RCC 7860 (cell line): ENCODE measurements at regions not wholly inside any gene's neighbourhood (a gene's known extent, or its start where the extent isn't known, plus 50 kb on each side); places are given as distances from the start of the nearest gene placed in this dataset.
A peak's percentile ranks its signal among the peaks of the same experiment; 100 is the strongest.
"Not testable (repeated sequence)": the region's sequence is repeated elsewhere in the genome, so short reads cannot be mapped to it uniquely, and the experiment has no call there.

Experiments
- DNase-seq: peaks from one replicate; pipeline ENCODE4 v3.0.0-alpha.2; 2015; ENCODE audit warnings: low spot score
- FAIRE-seq: peaks from 2 replicates; lab custom pipeline; 2012; peaks lifted over from hg19 to GRCh38; lab: Jason Lieb, UNC

DNA sequence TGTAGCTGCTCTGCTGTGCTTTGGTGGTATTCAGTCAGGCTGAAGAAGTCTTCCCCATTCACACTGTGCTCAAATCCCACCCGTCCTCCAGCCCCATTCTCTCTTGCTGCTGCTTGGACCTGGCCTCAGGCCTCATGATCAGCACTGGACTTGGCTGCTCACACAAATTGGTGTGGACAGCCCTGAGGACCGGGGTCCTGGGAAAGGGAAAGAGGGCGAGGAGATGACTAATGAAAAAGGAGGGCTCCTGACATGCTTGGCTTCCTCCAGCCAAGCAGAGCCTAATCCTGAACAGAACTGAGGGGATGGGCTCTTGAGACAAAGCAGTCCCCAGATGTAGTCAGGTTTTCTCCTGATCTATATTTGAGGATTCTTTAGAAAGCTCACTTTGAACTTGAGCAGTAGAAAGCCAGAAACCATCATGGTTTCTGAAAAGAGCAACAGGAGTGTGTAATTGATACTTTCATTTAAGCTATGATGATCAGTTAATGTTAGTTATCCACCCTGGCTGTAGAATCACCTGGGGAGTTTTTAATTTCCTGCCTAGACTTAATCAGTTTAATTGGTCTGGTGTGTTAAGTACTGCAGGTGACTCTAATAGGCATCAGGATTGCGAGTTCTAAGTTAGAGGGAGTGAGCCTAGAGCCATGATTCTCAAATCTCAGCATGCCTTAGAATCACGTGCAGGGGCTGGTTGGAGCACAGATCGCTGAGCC is 79.4 kb upstream of the THBS1 start:
- DNase-seq (peak; percentile 18), FAIRE-seq (peak; percentile 21)

DNA sequence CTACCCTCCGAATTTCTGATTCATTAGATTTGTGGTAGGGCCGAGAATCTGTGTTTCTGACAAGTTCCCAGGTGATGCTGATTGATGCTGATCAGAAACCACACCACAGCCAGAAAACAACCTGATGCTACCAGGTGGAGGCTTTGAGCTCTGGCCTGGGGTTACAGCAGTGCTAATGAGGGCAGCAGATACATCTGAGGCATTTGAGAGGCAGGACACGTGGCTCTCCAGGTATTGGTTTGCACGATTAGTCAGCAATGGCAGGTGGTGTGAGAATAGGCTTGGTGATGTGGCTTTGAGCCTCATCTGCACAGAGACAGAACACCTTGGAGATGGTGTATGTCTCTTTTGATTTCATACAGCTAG is 78.8 kb upstream of the THBS1 start:
- FAIRE-seq (no peak), DNase-seq (no peak)

DNA sequence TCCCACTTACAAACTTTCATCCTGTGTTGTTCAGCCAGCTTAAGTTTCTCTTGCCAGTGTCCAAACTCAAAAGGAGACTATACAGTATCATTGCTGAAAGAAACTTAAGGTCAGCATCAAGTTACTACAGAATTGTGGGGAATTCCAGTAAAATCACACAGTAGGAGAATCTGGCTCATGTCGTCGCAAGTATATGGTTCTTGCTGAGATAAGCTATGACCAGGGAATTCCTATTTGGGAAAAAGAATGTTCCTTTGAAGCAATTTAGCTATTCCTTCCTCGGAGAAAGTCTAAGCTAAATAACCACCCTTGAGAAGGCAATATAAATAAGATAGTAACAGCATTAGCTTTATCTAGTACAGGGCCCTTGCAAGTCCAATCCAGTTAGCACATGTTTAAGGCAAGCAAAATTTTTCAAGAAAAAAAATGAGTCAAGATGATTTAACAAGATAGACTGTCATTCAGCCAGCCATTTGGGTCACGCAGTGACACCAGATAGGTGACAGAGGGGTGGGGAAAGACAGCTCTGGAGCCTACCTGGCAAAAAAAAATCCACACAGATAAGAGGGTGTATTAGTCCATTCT is 78.2 kb upstream of the THBS1 start:
- DNase-seq, result no peak
- no peak for FAIRE-seq

DNA sequence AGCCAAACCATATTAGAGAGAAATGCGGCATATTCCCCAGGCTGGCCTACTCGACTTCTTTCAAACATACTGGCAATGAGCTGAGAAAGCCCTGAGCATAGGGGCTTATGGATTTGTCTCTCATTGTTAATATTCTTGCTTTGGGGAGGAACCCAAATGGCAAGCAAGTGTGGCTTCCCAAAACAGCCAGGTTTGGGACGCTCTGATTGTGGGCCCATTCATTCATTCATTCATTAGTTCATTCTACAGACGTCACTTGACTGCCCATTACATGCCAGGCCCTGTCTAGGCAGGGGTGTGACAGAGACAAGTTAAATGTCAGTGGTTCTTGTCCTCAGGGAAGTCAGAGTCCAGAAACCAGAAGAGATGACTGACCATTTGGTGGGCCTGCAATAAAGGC is 77.4 kb upstream of the THBS1 start:
- DNase-seq (no peak), FAIRE-seq (no peak)

DNA sequence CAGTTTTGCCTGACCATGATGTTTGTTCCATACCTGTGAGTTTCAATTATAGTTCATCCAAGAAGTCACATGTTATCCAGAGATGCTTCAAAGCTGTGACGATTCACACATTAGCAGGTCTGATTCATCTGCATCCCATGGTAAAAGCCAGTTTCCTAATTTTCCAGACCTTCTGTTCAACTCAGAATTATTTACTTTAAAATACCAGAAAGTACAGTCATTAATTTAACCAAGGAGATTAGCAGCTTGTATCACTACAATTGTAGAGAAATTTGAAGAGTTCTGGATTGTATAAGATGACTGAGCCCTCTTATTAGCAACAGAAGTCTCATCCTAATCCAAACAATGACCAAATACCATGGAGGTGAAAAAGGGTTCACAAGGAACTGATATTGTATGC is 76.1 kb upstream of the THBS1 start:
- DNase-seq (peak; percentile 24), FAIRE-seq (no peak)

DNA sequence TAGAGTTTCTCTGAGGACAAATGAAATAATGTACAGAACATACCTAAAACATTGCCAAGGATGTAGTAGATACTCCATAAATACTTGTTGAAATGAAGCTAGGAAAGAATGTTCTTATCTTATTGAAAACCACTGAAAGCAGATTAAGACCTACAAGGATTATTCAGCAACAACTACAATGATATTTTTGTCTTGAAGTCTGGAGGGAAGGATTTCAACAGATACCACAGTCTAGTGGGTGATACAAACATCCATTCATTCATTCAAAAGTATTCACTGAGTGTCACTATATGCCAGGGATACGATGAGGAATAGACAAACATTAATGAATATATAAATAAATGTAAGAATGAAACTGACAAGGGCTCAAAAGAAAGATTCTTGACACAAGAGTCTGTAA is 74.7 kb upstream of the THBS1 start:
- FAIRE-seq (no peak), DNase-seq (no peak)

DNA sequence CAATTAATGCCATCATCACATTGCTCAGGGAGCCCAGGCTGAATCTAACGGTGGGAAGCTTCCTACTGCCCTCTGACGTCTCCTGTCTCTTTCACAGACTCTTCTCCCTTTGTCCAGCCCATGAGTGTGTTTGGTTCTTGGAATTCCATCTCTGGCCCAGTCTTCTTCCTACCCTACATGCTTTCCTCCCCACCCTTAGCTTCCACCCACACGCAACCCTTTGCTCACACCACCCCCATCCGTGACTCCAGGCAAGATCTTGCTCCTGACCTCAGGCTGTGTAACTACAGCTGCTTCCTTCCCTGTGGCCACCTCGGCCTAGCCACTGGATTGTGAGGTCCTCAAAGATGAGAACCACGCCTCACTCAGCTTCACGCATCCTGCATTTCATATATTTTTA is 72.3 kb upstream of the THBS1 start:
- no peak for FAIRE-seq
- DNase-seq, result no peak

DNA sequence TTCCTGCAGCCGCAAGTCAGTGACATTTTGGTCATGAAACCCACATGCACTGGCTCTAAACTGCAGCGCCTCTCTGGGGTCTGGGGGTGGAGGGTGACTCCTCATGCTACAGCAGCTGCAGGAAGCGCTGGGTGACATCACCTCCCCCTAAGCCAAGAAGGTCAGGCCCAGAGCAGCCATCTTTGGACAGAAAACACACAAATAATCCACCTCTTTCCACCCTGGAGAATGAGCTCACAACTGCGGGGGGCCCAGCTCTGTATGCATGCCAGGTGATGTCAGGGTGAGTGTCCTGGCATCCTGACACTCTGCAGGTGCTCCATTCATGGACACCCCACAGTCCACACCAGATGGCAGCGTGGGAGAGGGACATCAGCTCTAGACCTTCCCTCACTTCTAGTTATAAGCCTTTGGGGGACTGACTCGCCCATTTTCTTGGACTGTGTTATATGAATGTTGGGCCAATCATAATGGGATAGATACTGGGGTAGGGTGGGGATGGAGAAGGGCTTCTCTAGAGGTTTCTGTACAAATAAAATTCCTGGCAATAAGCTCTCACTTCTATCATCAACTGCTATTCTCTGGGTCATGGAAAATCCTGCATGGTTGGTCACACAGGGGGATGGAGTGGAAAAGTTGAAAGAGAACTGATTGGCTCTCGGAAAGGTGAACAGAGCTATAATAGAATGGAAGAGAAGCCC is 70.7 kb upstream of the THBS1 start:
- DNase-seq (no peak), FAIRE-seq (no peak)

DNA sequence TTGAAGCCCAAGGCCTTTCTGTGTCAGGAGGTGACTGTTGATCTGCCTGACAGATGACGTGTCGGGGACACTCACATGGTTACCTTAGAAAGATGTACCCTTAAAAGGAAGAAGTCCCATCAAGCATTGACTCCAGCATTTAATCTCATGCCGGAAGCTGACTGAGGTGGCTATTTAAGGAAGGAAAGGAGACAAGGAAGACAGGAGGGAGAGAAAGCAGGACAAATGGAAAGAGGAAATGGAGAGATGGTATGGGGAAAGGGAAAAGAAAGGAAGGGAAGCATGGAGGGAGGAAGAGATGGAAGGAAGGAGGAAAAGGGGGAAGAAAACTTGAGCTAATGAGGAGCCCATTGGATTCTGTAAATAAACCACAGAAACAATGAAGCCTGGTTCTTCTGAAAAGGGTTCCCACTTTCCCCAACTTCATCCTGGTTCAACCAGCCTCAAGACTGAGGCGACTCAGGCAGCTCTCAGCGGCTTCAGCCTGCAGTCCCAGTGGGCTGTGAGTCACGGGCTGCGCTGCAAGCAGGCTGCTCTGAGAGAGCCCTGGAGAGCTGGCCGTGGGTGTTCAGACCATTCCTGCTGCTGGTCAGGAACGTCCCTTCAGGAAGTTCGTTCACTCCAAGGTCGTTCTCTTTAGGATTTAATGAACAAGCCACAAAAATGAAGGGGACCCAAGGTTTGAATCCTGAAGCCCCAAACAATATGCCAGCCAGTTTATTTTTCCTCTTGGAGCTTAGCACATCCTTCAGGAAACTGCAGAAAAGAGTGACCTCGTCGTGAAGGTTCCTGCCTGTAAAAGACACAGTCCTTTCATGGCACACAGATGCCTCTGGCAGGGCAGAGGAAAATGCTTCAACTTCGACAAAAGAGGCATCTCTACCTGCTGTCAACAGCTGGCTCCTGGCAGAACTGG is 69.6 kb upstream of the THBS1 start:
- FAIRE-seq (no peak), DNase-seq (peak; percentile 46)

DNA sequence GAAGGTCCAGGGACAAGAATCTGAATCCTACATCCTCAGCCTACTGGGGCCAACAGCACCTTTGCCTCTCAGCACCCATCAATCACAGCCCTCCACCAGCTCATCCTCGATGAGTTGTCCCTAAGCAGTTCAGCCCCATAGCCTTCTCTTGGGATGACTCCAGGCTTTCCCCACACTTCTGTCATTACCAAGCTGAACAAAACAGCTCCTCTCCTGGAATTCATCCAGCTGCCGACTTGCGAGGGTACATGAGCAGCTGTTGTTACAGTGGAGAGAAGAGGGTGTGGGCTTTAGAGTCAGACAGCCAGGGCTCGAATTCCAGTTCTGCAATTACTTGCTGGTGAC is 69.0 kb upstream of the THBS1 start:
- DNase-seq (no peak), FAIRE-seq (no peak)

DNA sequence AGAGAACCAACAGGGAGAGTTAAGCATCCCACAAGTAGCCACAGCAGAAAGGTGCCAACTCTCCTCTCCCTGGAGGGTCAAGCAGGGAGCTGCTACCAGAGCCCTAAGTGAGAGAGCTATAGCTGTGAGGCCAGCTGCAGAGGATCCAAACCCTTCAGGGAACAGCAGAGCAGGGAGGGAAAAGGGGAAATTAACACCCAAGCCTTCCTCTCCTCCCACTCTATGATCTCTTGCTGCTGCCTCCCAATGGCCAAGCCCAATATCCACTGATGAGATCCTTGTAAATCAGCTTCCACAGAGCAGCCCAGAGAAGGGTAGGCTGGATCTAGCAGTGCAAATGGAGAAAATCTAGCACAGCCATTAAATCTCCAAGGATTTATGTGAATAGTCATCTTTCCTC is 68.2 kb upstream of the THBS1 start:
- DNase-seq (no peak), FAIRE-seq (no peak)

DNA sequence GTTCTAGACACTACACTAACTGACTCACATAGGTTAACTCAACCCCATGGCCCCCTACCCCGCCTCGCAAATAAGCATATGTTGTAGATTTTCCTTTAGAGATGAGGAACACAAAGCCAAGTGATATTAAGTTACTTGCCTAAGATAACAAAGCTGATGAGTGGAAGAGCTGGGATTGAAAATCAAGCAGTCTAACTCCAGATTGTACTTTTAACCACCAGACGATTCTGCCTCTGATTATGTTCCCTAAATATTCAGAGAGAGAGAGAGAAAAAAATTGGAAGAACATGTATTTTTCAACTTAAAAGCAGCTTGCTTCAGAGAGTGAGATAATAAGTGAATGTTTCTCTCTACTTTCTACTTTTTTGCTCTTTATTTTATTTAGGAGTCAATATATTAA is 66.9 kb upstream of the THBS1 start:
- DNase-seq (no peak), FAIRE-seq (no peak)

DNA sequence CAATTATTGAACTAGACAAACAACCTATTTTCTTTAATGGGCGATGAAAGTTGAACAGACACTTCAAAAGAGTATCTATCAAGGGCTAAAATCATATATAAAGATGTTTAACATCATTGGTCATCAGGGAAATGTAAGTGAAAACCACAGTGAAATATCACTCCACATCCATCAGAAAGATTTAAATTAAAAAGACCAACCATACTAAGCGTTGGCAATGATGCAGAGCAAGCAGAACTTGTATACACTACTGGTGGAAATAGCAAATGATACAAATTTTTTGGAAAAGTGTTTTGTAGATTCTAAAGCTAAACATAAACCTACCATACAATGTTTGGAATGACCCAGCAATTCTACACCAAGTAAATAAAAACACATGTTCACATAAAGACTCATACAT is 65.9 kb upstream of the THBS1 start:
- FAIRE-seq, result no peak
- no peak for DNase-seq

DNA sequence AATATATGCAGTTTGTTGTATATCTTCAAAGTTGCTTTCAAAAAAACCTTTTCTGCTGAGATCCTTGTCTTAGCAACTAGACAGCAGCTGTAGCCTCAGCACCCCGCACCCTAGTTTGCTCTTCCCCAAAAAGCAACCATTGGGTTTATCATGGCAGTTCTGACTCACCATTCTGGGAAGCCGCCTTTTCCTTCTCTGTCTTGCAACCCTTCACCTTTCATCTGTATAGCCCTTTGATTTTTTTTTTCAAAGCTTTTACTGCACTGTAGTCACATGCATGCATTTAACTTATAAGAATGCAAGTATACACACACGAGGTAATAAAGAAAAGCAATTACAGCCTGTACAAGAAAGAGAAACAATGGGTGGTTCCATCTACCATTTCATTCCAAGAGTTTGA is 65.1 kb upstream of the THBS1 start:
- DNase-seq, result no peak
- FAIRE-seq, result no peak

DNA sequence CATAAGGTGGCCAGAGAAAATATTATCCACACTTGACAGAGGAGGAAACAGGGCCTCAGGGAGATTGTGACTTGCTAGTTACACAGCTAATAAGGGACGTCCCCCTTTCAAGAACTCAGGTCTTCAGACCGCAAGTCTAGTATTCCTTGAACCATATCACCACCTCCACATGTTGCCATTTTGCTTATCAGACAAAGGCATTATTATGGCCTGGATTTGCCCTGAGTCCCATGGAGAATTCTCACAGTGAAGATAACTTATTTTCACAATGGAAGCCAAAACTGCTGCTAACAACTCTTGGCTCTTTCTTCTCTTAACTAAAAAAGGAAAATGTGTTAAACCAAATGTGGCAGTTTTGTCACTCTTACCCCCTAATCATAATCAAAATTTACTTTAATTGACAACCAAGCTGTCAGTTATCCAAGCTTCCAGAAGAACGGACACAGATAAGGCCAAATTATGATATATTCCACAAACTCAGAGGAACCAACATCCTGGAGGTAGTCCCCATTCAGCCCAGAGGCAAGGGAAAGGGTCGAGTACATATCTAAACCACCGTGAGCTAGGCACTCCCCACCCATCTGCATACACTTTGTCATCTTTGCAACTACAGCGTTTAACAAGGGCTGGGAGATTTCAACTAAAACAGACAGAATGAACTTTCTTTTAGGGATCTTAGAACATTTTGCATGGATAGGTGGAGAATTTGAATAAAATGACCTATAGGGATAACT is 63.6 kb upstream of the THBS1 start:
- FAIRE-seq, result no peak
- DNase-seq, result no peak

DNA sequence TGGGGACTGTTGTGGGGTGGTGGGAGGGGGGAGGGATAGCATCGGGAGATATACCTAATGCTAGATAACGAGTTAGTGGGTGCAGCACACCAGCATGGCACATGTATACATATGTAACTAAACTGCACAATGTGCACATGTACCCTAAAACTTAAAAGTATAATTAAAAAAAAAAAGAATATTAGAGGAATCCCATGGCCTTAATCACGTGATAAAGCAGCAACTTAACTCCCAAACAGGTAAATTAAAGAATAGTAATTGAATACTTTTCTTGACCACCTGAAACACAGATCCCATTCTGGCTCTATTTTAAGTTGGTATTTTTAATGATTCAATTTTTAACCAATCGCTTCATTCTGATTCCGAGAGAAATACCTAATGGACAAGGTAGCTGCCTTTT is 56.9 kb upstream of the THBS1 start:
- not testable (repeated sequence) for DNase-seq, FAIRE-seq

DNA sequence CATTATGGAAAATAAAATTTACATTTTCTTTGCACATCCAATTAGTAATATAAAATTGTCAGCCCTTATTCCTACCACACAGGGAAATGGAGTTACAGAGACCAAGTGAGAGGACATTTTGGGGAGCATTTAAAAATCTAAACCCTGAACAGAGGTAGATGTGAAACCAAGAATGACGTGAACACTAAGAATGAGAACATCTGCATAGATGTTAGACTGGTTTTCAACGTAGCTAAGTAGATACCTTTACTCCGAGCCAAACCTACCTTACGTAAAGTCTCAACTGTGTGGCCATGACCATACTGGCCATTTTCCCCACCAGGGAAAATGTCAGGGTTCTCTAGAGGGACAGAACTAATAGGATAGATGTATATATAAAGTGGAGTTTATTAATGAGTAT is 51.4 kb upstream of the THBS1 start:
- no peak for FAIRE-seq
- DNase-seq, result no peak

DNA sequence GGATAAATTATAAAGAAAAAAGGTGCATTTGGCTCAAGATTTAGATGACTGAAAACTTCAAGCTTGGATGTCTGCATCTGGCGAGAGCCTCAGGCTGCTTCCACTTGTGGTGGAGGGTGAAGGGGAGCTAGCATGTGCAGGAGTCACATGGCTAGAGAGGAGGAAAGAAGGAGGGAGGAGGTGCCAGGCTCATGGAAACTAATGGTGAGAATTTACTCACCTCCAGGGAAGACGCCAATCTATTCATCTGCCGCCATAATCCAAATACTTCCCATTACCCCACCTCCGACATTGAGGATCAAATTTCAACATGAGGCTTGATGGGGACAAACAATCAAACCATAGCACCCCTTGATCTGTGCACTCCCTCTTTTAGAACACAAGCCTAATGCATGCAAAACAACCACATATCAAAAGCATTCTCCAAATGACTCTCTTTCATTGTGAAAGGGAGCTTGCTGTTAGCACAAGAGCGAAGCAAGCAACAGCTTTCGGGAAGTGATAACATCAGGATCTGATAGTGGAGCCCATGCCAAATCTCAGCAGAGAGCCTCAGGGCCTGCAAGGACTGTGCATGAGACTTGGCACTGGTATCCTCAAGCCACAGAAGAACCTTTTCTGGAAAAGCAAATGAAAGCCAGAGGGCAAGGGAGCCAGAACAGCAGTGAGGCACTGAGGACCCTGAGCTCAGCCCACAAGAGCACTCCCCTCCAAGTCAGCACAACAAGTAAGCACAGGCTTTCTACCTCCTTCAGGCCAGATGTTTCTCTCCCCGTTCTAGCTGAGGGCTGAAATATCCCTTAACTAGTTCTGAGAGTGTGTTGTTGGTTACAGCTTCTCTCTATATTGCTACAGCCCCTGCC is 50.2 kb upstream of the THBS1 start:
- no peak for FAIRE-seq

More for the DNA sequence above, 50.2 kb upstream of the THBS1 start:
- DNase-seq, result no peak
